ENCODE measurements at regions not wholly inside any gene's neighbourhood (a gene's known extent, or its start where the extent isn't known, plus 50 kb on each side); places are given as distances from the start of the nearest gene placed in this dataset.

GRCh38 chr13:105491345-105491744, 1044.1 kb downstream of the EFNB2 start:
- TF ChIP-seq POLR2AphosphoS5 (IDR thresholded peaks at IDR 0.05; ENCODE audit: borderline replicate concordance, low read depth, low read length) (no peak), EZH2 (IDR thresholded peaks at IDR 0.05) (no peak), FOXP2 (optimal IDR thresholded peaks at IDR 0.05; ENCODE audit: control extremely low read depth, extremely low read length, insufficient read depth) (no peak)

Data from SK-N-MC (cell line).